Tibial nerve (tissue), 3 donors: ENCODE measurements at regions not wholly inside any gene's neighbourhood (a gene's known extent, or its start where the extent isn't known, plus 50 kb on each side); places are given as distances from the start of the nearest gene placed in this dataset.

Experiments used
- POLR2A ChIP-seq, 2 donors: fragments of 450-650 bp; IDR thresholded peaks; one replicate each; pipeline ENCODE4 v1.6.1; 2017; ENCODE audit warnings: antibody characterized with exemption in 2 of 2, mild to moderate bottlenecking in 2 of 2, moderate library complexity in 2 of 2
- TF ChIP-seq, protein P1 (sequence below), 5 experiments: fragments of 200-600 bp in 3 of 5; fragments of 450-650 bp in 2 of 5; sonication (generic) in 3 of 5; IDR thresholded peaks; one replicate each; pipeline ENCODE4 v1.5.1; 2016 to 2019; ENCODE audit warnings: antibody characterized with exemption in 5 of 5, mild to moderate bottlenecking in 3 of 5, moderate library complexity in 2 of 5

DNA sequence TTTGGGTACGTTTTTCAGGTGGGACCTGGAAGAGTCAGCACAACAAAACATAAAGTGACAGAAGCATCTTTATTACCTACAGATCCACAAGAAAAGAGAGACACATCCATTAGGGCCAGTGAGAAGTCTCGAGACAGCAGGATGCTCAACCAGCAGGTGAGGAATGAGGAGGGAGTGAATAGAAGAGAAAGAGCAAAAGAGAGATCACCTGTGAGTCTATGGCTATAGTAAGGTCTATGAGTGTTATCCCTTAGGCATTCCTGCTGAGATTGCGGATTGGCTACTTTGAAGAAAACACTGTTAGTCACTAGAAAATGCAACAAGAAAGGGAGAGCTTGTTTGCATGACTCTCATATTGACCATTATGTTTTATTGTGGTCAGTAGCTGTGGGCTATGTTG, 1556.2 kb upstream of the GBE1 start:
- TF ChIP-seq, protein P1, sequence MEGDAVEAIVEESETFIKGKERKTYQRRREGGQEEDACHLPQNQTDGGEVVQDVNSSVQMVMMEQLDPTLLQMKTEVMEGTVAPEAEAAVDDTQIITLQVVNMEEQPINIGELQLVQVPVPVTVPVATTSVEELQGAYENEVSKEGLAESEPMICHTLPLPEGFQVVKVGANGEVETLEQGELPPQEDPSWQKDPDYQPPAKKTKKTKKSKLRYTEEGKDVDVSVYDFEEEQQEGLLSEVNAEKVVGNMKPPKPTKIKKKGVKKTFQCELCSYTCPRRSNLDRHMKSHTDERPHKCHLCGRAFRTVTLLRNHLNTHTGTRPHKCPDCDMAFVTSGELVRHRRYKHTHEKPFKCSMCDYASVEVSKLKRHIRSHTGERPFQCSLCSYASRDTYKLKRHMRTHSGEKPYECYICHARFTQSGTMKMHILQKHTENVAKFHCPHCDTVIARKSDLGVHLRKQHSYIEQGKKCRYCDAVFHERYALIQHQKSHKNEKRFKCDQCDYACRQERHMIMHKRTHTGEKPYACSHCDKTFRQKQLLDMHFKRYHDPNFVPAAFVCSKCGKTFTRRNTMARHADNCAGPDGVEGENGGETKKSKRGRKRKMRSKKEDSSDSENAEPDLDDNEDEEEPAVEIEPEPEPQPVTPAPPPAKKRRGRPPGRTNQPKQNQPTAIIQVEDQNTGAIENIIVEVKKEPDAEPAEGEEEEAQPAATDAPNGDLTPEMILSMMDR (IDR thresholded peaks at IDR 0.05): no peak
- no peak for TF ChIP-seq POLR2A (IDR thresholded peaks at IDR 0.05)
